B cell (primary cell): ENCODE measurements at regions not wholly inside any gene's neighbourhood (a gene's known extent, or its start where the extent isn't known, plus 50 kb on each side); places are given as distances from the start of the nearest gene placed in this dataset.
"Not testable (repeated sequence)": the region's sequence is repeated elsewhere in the genome, so short reads cannot be mapped to it uniquely, and the experiment has no call there.

Experiments used
- EZH2 ChIP-seq: IDR thresholded peaks from 2 replicates; pipeline ENCODE4 v1.6.1; 2012; ENCODE audit warnings: borderline replicate concordance, low read depth, mild to moderate bottlenecking, moderate library complexity, low read length; ENCODE audit not compliant: insufficient read depth, poor library complexity, severe bottlenecking
- TF ChIP-seq, protein P1 (sequence below): fragments of 200-600 bp; IDR thresholded peaks from one replicate; pipeline ENCODE4 v1.8.0; 2022; ENCODE audit warnings: antibody characterized with exemption, mild to moderate bottlenecking

DNA sequence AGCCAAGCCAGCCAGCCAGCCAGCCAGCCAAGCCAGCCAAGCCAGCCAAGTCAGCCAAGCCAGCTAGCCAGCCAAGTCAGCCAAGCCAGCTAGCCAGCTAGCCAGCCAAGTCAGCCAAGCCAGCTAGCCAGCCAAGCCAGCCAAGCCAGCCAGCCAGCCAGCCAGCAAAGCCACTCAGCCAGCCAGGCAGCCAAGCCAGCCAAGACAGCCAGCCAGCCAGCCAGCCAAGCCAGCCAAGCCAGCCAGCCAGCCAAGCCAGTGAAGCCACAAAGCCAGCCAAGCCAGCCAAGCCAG is 1605.0 kb downstream of the RPIA start:
- TF ChIP-seq, protein P1, sequence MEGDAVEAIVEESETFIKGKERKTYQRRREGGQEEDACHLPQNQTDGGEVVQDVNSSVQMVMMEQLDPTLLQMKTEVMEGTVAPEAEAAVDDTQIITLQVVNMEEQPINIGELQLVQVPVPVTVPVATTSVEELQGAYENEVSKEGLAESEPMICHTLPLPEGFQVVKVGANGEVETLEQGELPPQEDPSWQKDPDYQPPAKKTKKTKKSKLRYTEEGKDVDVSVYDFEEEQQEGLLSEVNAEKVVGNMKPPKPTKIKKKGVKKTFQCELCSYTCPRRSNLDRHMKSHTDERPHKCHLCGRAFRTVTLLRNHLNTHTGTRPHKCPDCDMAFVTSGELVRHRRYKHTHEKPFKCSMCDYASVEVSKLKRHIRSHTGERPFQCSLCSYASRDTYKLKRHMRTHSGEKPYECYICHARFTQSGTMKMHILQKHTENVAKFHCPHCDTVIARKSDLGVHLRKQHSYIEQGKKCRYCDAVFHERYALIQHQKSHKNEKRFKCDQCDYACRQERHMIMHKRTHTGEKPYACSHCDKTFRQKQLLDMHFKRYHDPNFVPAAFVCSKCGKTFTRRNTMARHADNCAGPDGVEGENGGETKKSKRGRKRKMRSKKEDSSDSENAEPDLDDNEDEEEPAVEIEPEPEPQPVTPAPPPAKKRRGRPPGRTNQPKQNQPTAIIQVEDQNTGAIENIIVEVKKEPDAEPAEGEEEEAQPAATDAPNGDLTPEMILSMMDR, result not testable (repeated sequence)
- not testable (repeated sequence) for TF ChIP-seq EZH2
